Activated CD4-positive, alpha-beta T cell treated with anti-CD3 and anti-CD28 coated beads for 36 hours (primary cell): ENCODE measurements at regions not wholly inside any gene's neighbourhood (a gene's known extent, or its start where the extent isn't known, plus 50 kb on each side); places are given as distances from the start of the nearest gene placed in this dataset.

ENCODE experiments used
- ATAC-seq: fragments of 200-7000 bp; cut with Tn5 transposase; one replicate; pipeline ENCODE4 v1.10.0; 2021; ENCODE audit warnings: mild to moderate bottlenecking, moderate library complexity
- CTCF ChIA-PET: fragments of 350-600 bp; sonication (Branson Sonifier 250); formaldehyde crosslinking; loops from one replicate; lab custom pipeline; 2021; ENCODE audit warnings: antibody characterized with exemption; lab: Charles Lee
- POLR2A ChIA-PET: fragments of 350-600 bp; sonication (Branson Sonifier 250); formaldehyde crosslinking; loops from one replicate; lab custom pipeline; 2021; ENCODE audit warnings: antibody characterized with exemption, inconsistent platforms; lab: Charles Lee
- DNase-seq: peaks from one replicate; pipeline ENCODE4 v3.0.0-alpha.2; 2020
- H3K27ac Mint-ChIP-seq: one replicate; pipeline ENCODE4 v1.8.0; 2021; ENCODE audit warnings: mixed read lengths
- H3K27me3 Mint-ChIP-seq: one replicate; pipeline ENCODE4 v1.8.0; 2021; ENCODE audit warnings: mixed read lengths
- H3K36me3 Mint-ChIP-seq: one replicate; pipeline ENCODE4 v1.8.0; 2021; ENCODE audit warnings: low read depth, mixed read lengths
- H3K4me1 Mint-ChIP-seq: one replicate; pipeline ENCODE4 v1.8.0; 2021; ENCODE audit warnings: mixed read lengths
- H3K4me3 Mint-ChIP-seq: one replicate; pipeline ENCODE4 v1.8.0; 2021; ENCODE audit warnings: mild to moderate bottlenecking, moderate library complexity, mixed read lengths
- H3K9me3 Mint-ChIP-seq: one replicate; pipeline ENCODE4 v1.8.0; 2021; ENCODE audit warnings: low read depth, mixed read lengths
- intact Hi-C, 2 experiments: fragments of 100-400 bp; cut with DNase I in 1 of 2; cut with micrococcal nuclease in 1 of 2; formaldehyde crosslinking; loops; one replicate each; pipeline versions ENCODE4 v1.14.2 to v1.15.1; 2022 to 2024; cut with DNase I, micrococcal nuclease

- no peaks in the 10 kb centered on the region for H3K4me1 Mint-ChIP-seq
- no peaks in the 10 kb centered on the region for H3K27me3 Mint-ChIP-seq
- intact Hi-C loops: no loop called here
- H3K9me3 Mint-ChIP-seq: peaks cover 5% of the 10 kb centered on the region
- ChIA-PET CTCF (no interaction called here), POLR2A (no interaction called here)
- ATAC-seq: no peak
- H3K36me3 Mint-ChIP-seq: no peaks in the 10 kb centered on the region
- DNase-seq: no peak
- no peak overlapping the region for H3K27ac Mint-ChIP-seq
- H3K4me3 Mint-ChIP-seq: no peak overlapping the region
Measured at GRCh38 chr10:108812906-108813305, 1110.4 kb downstream of the XPNPEP1 start.

- intact Hi-C loops: no loop called here
- no peak overlapping the region for H3K27ac Mint-ChIP-seq
- POLR2A ChIA-PET: no interaction called here
- no peaks in the 10 kb centered on the region for H3K27me3 Mint-ChIP-seq
- H3K4me3 Mint-ChIP-seq: no peak overlapping the region
- DNase-seq (no peak), ATAC-seq (no peak)
- CTCF ChIA-PET: no interaction called here
- H3K4me1 Mint-ChIP-seq: no peaks in the 10 kb centered on the region
- peaks cover 5% of the 10 kb centered on the region for H3K9me3 Mint-ChIP-seq
- H3K36me3 Mint-ChIP-seq: no peaks in the 10 kb centered on the region
Measured at GRCh38 chr10:108812296-108812695, 1111.0 kb downstream of the XPNPEP1 start.

- H3K9me3 Mint-ChIP-seq: peaks cover 2% of the 10 kb centered on the region
- no peak for ATAC-seq
- POLR2A ChIA-PET: no interaction called here
Measured at GRCh38 chr10:108808228-108808627, 1115.1 kb downstream of the XPNPEP1 start.

GRCh38 chr10:108801775-108802517, 1121.4 kb downstream of the XPNPEP1 start:
- H3K4me3 Mint-ChIP-seq: no peak overlapping the region
- intact Hi-C loops: no loop called here
- ATAC-seq: no peak
- no peaks in the 10 kb centered on the region for H3K36me3 Mint-ChIP-seq
- no peaks in the 10 kb centered on the region for H3K27me3 Mint-ChIP-seq
- POLR2A ChIA-PET: no interaction called here
- no peak overlapping the region for H3K27ac Mint-ChIP-seq
- CTCF ChIA-PET: no interaction called here
- no peak for DNase-seq
- no peaks in the 10 kb centered on the region for H3K4me1 Mint-ChIP-seq
- H3K9me3 Mint-ChIP-seq: peaks cover 5% of the 10 kb centered on the region

More at GRCh38 chr10:108808228-108808627, 1115.1 kb downstream of the XPNPEP1 start:
- H3K27me3 Mint-ChIP-seq: no peaks in the 10 kb centered on the region
- H3K27ac Mint-ChIP-seq: no peak overlapping the region
- no peaks in the 10 kb centered on the region for H3K36me3 Mint-ChIP-seq
- CTCF ChIA-PET: no interaction called here
- H3K4me1 Mint-ChIP-seq: no peaks in the 10 kb centered on the region
- intact Hi-C loops: no loop called here
- H3K4me3 Mint-ChIP-seq: no peak overlapping the region
- DNase-seq: no peak

- ChIA-PET CTCF (no interaction called here), POLR2A (no interaction called here)
- ATAC-seq (no peak), DNase-seq (no peak)
- Mint-ChIP-seq H3K4me3 (no peak overlapping the region), H3K4me1 (no peaks in the 10 kb centered on the region), H3K27ac (no peak overlapping the region), H3K27me3 (no peaks in the 10 kb centered on the region), H3K9me3 (peaks cover 5% of the 10 kb centered on the region), H3K36me3 (no peaks in the 10 kb centered on the region)
- intact Hi-C loops: no loop called here
Measured at GRCh38 chr10:108801220-108801619, 1122.1 kb downstream of the XPNPEP1 start.

GRCh38 chr10:108797573-108797972, 1125.7 kb downstream of the XPNPEP1 start:
- no peak for ATAC-seq
- H3K9me3 Mint-ChIP-seq: peaks cover 9% of the 10 kb centered on the region

GRCh38 chr10:108791794-108792474, 1131.4 kb downstream of the XPNPEP1 start:
- no peaks in the 10 kb centered on the region for H3K4me1 Mint-ChIP-seq
- intact Hi-C loops: no loop called here
- H3K9me3 Mint-ChIP-seq: peaks cover 8% of the 10 kb centered on the region
- no peaks in the 10 kb centered on the region for H3K27me3 Mint-ChIP-seq
- POLR2A ChIA-PET: no interaction called here
- ATAC-seq: no peak
- CTCF ChIA-PET: no interaction called here
- H3K36me3 Mint-ChIP-seq: no peaks in the 10 kb centered on the region
- no peak for DNase-seq
- no peak overlapping the region for H3K27ac Mint-ChIP-seq
- H3K4me3 Mint-ChIP-seq: no peak overlapping the region

More at GRCh38 chr10:108797573-108797972, 1125.7 kb downstream of the XPNPEP1 start:
- H3K27ac Mint-ChIP-seq: no peak overlapping the region
- CTCF ChIA-PET: no interaction called here
- no peaks in the 10 kb centered on the region for H3K36me3 Mint-ChIP-seq
- H3K27me3 Mint-ChIP-seq: no peaks in the 10 kb centered on the region
- intact Hi-C loops: no loop called here
- POLR2A ChIA-PET: no interaction called here
- no peaks in the 10 kb centered on the region for H3K4me1 Mint-ChIP-seq
- no peak overlapping the region for H3K4me3 Mint-ChIP-seq
- DNase-seq: no peak

- H3K36me3 Mint-ChIP-seq: no peaks in the 10 kb centered on the region
- DNase-seq (no peak), ATAC-seq (no peak)
- ChIA-PET CTCF (interaction anchor here (0.6 kb wide), 1 partner anchor 1133 kb away, joined by 3 read pairs; no protein-coding TSS in a partner anchor), POLR2A (no interaction called here)
- H3K4me3 Mint-ChIP-seq: no peak overlapping the region
- intact Hi-C loops: no loop called here
- no peak overlapping the region for H3K27ac Mint-ChIP-seq
- no peaks in the 10 kb centered on the region for H3K27me3 Mint-ChIP-seq
- H3K9me3 Mint-ChIP-seq: peaks cover 12% of the 10 kb centered on the region
- no peaks in the 10 kb centered on the region for H3K4me1 Mint-ChIP-seq
Measured at GRCh38 chr10:108791030-108791429, 1132.3 kb downstream of the XPNPEP1 start.

- DNase-seq (no peak), ATAC-seq (peak; percentile 66)
- ChIA-PET CTCF (no interaction called here), POLR2A (no interaction called here)
- Mint-ChIP-seq H3K27ac (no peak overlapping the region), H3K4me1 (no peaks in the 10 kb centered on the region), H3K4me3 (no peak overlapping the region), H3K9me3 (peaks cover 16% of the 10 kb centered on the region), H3K27me3 (no peaks in the 10 kb centered on the region), H3K36me3 (no peaks in the 10 kb centered on the region)
- intact Hi-C loops: no loop called here
Measured at GRCh38 chr10:108789919-108790318, 1133.4 kb downstream of the XPNPEP1 start.

GRCh38 chr10:108789336-108789735, 1134.0 kb downstream of the XPNPEP1 start:
- H3K27me3 Mint-ChIP-seq: no peaks in the 10 kb centered on the region
- DNase-seq: no peak
- no peaks in the 10 kb centered on the region for H3K36me3 Mint-ChIP-seq
- ATAC-seq: no peak
- ChIA-PET CTCF (no interaction called here), POLR2A (no interaction called here)
- intact Hi-C loops: no loop called here
- no peak overlapping the region for H3K27ac Mint-ChIP-seq
- no peaks in the 10 kb centered on the region for H3K4me1 Mint-ChIP-seq
- H3K4me3 Mint-ChIP-seq: no peak overlapping the region
- peaks cover 19% of the 10 kb centered on the region for H3K9me3 Mint-ChIP-seq

- no peak overlapping the region for H3K4me3 Mint-ChIP-seq
- H3K27ac Mint-ChIP-seq: no peak overlapping the region
- DNase-seq: no peak
- H3K27me3 Mint-ChIP-seq: no peaks in the 10 kb centered on the region
- peaks cover 21% of the 10 kb centered on the region for H3K9me3 Mint-ChIP-seq
- ATAC-seq: no peak
- H3K4me1 Mint-ChIP-seq: no peaks in the 10 kb centered on the region
- intact Hi-C loops: no loop called here
- ChIA-PET CTCF (no interaction called here), POLR2A (no interaction called here)
- H3K36me3 Mint-ChIP-seq: no peaks in the 10 kb centered on the region
Measured at GRCh38 chr10:108788891-108789290, 1134.4 kb downstream of the XPNPEP1 start.

- ChIA-PET CTCF (no interaction called here), POLR2A (no interaction called here)
- Mint-ChIP-seq H3K27me3 (no peaks in the 10 kb centered on the region), H3K9me3 (peaks cover 21% of the 10 kb centered on the region), H3K36me3 (no peaks in the 10 kb centered on the region), H3K4me1 (no peaks in the 10 kb centered on the region), H3K4me3 (no peak overlapping the region), H3K27ac (no peak overlapping the region)
- intact Hi-C loops: no loop called here
- DNase-seq (no peak), ATAC-seq (no peak)
Measured at GRCh38 chr10:108787932-108788331, 1135.4 kb downstream of the XPNPEP1 start.
